ENCODE measurements at regions not wholly inside any gene's neighbourhood (a gene's known extent, or its start where the extent isn't known, plus 50 kb on each side); places are given as distances from the start of the nearest gene placed in this dataset.
"Not testable (repeated sequence)": the region's sequence is repeated elsewhere in the genome, so short reads cannot be mapped to it uniquely, and the experiment has no call there.

GRCh38 chr1:96559707-96560596, 161.6 kb upstream of the PTBP2 start:
- DNase-seq: peak; percentile 97

GRCh38 chr1:96562094-96562493, 159.5 kb upstream of the PTBP2 start:
- DNase-seq: no peak

GRCh38 chr1:96564401-96564800, 157.2 kb upstream of the PTBP2 start:
- not testable (repeated sequence) for DNase-seq

GRCh38 chr1:96565546-96565945, 156.0 kb upstream of the PTBP2 start:
- DNase-seq: no peak

GRCh38 chr1:96568639-96569038, 152.9 kb upstream of the PTBP2 start:
- DNase-seq: no peak

- no peak for DNase-seq
Observed at GRCh38 chr1:96569288-96569687, 152.3 kb upstream of the PTBP2 start.

- peak; percentile 19 for DNase-seq
Observed at GRCh38 chr1:96579636-96580035, 141.9 kb upstream of the PTBP2 start.

GRCh38 chr1:96580920-96581319, 140.7 kb upstream of the PTBP2 start:
- DNase-seq: no peak

- DNase-seq: no peak
Observed at GRCh38 chr1:96581772-96582171, 139.8 kb upstream of the PTBP2 start.

- no peak for DNase-seq
Observed at GRCh38 chr1:96583903-96584302, 137.7 kb upstream of the PTBP2 start.

GRCh38 chr1:96587222-96587621, 134.4 kb upstream of the PTBP2 start:
- DNase-seq: no peak

- no peak for DNase-seq
Observed at GRCh38 chr1:96588416-96588995, 133.1 kb upstream of the PTBP2 start.

- DNase-seq: not testable (repeated sequence)
Observed at GRCh38 chr1:96595530-96595929, 126.1 kb upstream of the PTBP2 start.

- peak; percentile 23 for DNase-seq
Observed at GRCh38 chr1:96596226-96596922, 125.2 kb upstream of the PTBP2 start.

- DNase-seq: no peak
Observed at GRCh38 chr1:96597218-96597617, 124.4 kb upstream of the PTBP2 start.

GRCh38 chr1:96598416-96599168, 123.0 kb upstream of the PTBP2 start:
- no peak for DNase-seq

- not testable (repeated sequence) for DNase-seq
Observed at GRCh38 chr1:96604620-96605019, 117.0 kb upstream of the PTBP2 start.

GRCh38 chr1:96617375-96617774, 104.2 kb upstream of the PTBP2 start:
- DNase-seq: not testable (repeated sequence)

- DNase-seq: no peak
Observed at GRCh38 chr1:96632045-96632664, 89.4 kb upstream of the PTBP2 start.

- DNase-seq: no peak
Observed at GRCh38 chr1:96633695-96634094, 87.9 kb upstream of the PTBP2 start.

GRCh38 chr1:96634883-96635282, 86.7 kb upstream of the PTBP2 start:
- no peak for DNase-seq

GRCh38 chr1:96641282-96641681, 80.3 kb upstream of the PTBP2 start:
- DNase-seq: no peak
